ENCODE measurements at regions not wholly inside any gene's neighbourhood (a gene's known extent, or its start where the extent isn't known, plus 50 kb on each side); places are given as distances from the start of the nearest gene placed in this dataset.

- Histone ChIP-seq H3K36me3 (ENCODE audit: insufficient read depth, low read length) (no peaks in the 10 kb centered on the region), H3K9me3 (ENCODE audit: low read depth, low read length) (no peaks in the 10 kb centered on the region), H3K9ac (ENCODE audit: insufficient read length) (no peak overlapping the region), H3K4me3 (no peak overlapping the region), H3K27ac (no peak overlapping the region)
- DNase-seq (ENCODE audit: low read depth, low spot score), result no peak
- TF ChIP-seq EZH2 (IDR thresholded peaks at IDR 0.05) (no peak), POLR2AphosphoS5 (IDR thresholded peaks at IDR 0.05; ENCODE audit: borderline replicate concordance, low read depth, low read length) (no peak), FOXP2 (optimal IDR thresholded peaks at IDR 0.05; ENCODE audit: control extremely low read depth, extremely low read length, insufficient read depth) (no peak)
Observed at GRCh38 chr20:18926965-18927364, 113.4 kb downstream of the SCP2D1 start.

- TF ChIP-seq EZH2 (IDR thresholded peaks at IDR 0.05), result no peak
- TF ChIP-seq POLR2AphosphoS5 (IDR thresholded peaks at IDR 0.05; ENCODE audit: borderline replicate concordance, low read depth, low read length), result no peak
- no peak for TF ChIP-seq FOXP2 (optimal IDR thresholded peaks at IDR 0.05; ENCODE audit: control extremely low read depth, extremely low read length, insufficient read depth)
- DNase-seq (ENCODE audit: low read depth, low spot score), result no peak
- no peak overlapping the region for H3K4me3 ChIP-seq
Observed at GRCh38 chr20:18928626-18929025, 115.0 kb downstream of the SCP2D1 start.

GRCh38 chr20:18929800-18930199, 116.2 kb downstream of the SCP2D1 start:
- no peak overlapping the region for H3K9ac ChIP-seq (ENCODE audit: insufficient read length)
- no peak overlapping the region for H3K27ac ChIP-seq
- TF ChIP-seq FOXP2 (optimal IDR thresholded peaks at IDR 0.05; ENCODE audit: control extremely low read depth, extremely low read length, insufficient read depth) (no peak), EZH2 (IDR thresholded peaks at IDR 0.05) (no peak)
- no peak for DNase-seq (ENCODE audit: low read depth, low spot score)
- H3K36me3 ChIP-seq (ENCODE audit: insufficient read depth, low read length), result no peaks in the 10 kb centered on the region
- no peaks in the 10 kb centered on the region for H3K9me3 ChIP-seq (ENCODE audit: low read depth, low read length)
- no peak overlapping the region for H3K4me3 ChIP-seq

More at GRCh38 chr20:18928626-18929025, 115.0 kb downstream of the SCP2D1 start:
- H3K36me3 ChIP-seq (ENCODE audit: insufficient read depth, low read length), result no peaks in the 10 kb centered on the region
- no peaks in the 10 kb centered on the region for H3K9me3 ChIP-seq (ENCODE audit: low read depth, low read length)
- H3K27ac ChIP-seq, result no peak overlapping the region
- H3K9ac ChIP-seq (ENCODE audit: insufficient read length), result no peak overlapping the region

- no peak overlapping the region for H3K9ac ChIP-seq (ENCODE audit: insufficient read length)
- no peaks in the 10 kb centered on the region for H3K9me3 ChIP-seq (ENCODE audit: low read depth, low read length)
- H3K27ac ChIP-seq, result no peak overlapping the region
- TF ChIP-seq EZH2 (IDR thresholded peaks at IDR 0.05) (no peak), POLR2AphosphoS5 (IDR thresholded peaks at IDR 0.05; ENCODE audit: borderline replicate concordance, low read depth, low read length) (no peak)
- H3K36me3 ChIP-seq (ENCODE audit: insufficient read depth, low read length), result no peaks in the 10 kb centered on the region
- H3K4me3 ChIP-seq, result no peak overlapping the region
- DNase-seq (ENCODE audit: low read depth, low spot score), result no peak
Observed at GRCh38 chr20:18943542-18943941, 130.0 kb downstream of the SCP2D1 start.

GRCh38 chr20:18956890-18957289, 143.3 kb downstream of the SCP2D1 start:
- no peak overlapping the region for H3K4me3 ChIP-seq
- DNase-seq (ENCODE audit: low read depth, low spot score), result no peak
- TF ChIP-seq EZH2 (IDR thresholded peaks at IDR 0.05), result no peak
- TF ChIP-seq POLR2AphosphoS5 (IDR thresholded peaks at IDR 0.05; ENCODE audit: borderline replicate concordance, low read depth, low read length), result no peak
- no peak for TF ChIP-seq FOXP2 (optimal IDR thresholded peaks at IDR 0.05; ENCODE audit: control extremely low read depth, extremely low read length, insufficient read depth)
- no peak overlapping the region for H3K9ac ChIP-seq (ENCODE audit: insufficient read length)
- no peak overlapping the region for H3K27ac ChIP-seq
- H3K36me3 ChIP-seq (ENCODE audit: insufficient read depth, low read length), result no peaks in the 10 kb centered on the region
- no peaks in the 10 kb centered on the region for H3K9me3 ChIP-seq (ENCODE audit: low read depth, low read length)

GRCh38 chr20:18957328-18957727, 143.7 kb downstream of the SCP2D1 start:
- H3K9me3 ChIP-seq (ENCODE audit: low read depth, low read length), result no peaks in the 10 kb centered on the region
- H3K27ac ChIP-seq, result no peak overlapping the region

GRCh38 chr20:18971121-18971520, 157.5 kb downstream of the SCP2D1 start:
- Histone ChIP-seq H3K36me3 (ENCODE audit: insufficient read depth, low read length) (no peaks in the 10 kb centered on the region), H3K4me3 (no peak overlapping the region), H3K9me3 (ENCODE audit: low read depth, low read length) (no peaks in the 10 kb centered on the region), H3K9ac (ENCODE audit: insufficient read length) (no peak overlapping the region), H3K27ac (no peak overlapping the region)
- no peak for TF ChIP-seq EZH2 (IDR thresholded peaks at IDR 0.05)
- no peak for DNase-seq (ENCODE audit: low read depth, low spot score)

More at GRCh38 chr20:18957328-18957727, 143.7 kb downstream of the SCP2D1 start:
- Histone ChIP-seq H3K36me3 (ENCODE audit: insufficient read depth, low read length) (no peaks in the 10 kb centered on the region), H3K4me3 (no peak overlapping the region), H3K9ac (ENCODE audit: insufficient read length) (no peak overlapping the region)
- no peak for DNase-seq (ENCODE audit: low read depth, low spot score)
- TF ChIP-seq EZH2 (IDR thresholded peaks at IDR 0.05) (no peak), FOXP2 (optimal IDR thresholded peaks at IDR 0.05; ENCODE audit: control extremely low read depth, extremely low read length, insufficient read depth) (no peak), POLR2AphosphoS5 (IDR thresholded peaks at IDR 0.05; ENCODE audit: borderline replicate concordance, low read depth, low read length) (no peak)

- Histone ChIP-seq H3K4me3 (no peak overlapping the region), H3K9me3 (ENCODE audit: low read depth, low read length) (no peaks in the 10 kb centered on the region), H3K9ac (ENCODE audit: insufficient read length) (no peak overlapping the region), H3K27ac (no peak overlapping the region), H3K36me3 (ENCODE audit: insufficient read depth, low read length) (no peaks in the 10 kb centered on the region)
- TF ChIP-seq FOXP2 (optimal IDR thresholded peaks at IDR 0.05; ENCODE audit: control extremely low read depth, extremely low read length, insufficient read depth) (no peak), EZH2 (IDR thresholded peaks at IDR 0.05) (no peak), POLR2AphosphoS5 (IDR thresholded peaks at IDR 0.05; ENCODE audit: borderline replicate concordance, low read depth, low read length) (no peak)
- DNase-seq (ENCODE audit: low read depth, low spot score), result no peak
Observed at GRCh38 chr20:18971574-18971973, 158.0 kb downstream of the SCP2D1 start.

- Histone ChIP-seq H3K9ac (ENCODE audit: insufficient read length) (no peak overlapping the region), H3K4me3 (no peak overlapping the region), H3K27ac (no peak overlapping the region), H3K9me3 (ENCODE audit: low read depth, low read length) (no peaks in the 10 kb centered on the region), H3K36me3 (ENCODE audit: insufficient read depth, low read length) (no peaks in the 10 kb centered on the region)
- TF ChIP-seq EZH2 (IDR thresholded peaks at IDR 0.05) (no peak), POLR2AphosphoS5 (IDR thresholded peaks at IDR 0.05; ENCODE audit: borderline replicate concordance, low read depth, low read length) (no peak), FOXP2 (optimal IDR thresholded peaks at IDR 0.05; ENCODE audit: control extremely low read depth, extremely low read length, insufficient read depth) (no peak)
- no peak for DNase-seq (ENCODE audit: low read depth, low spot score)
Observed at GRCh38 chr20:18972251-18972876, 158.8 kb downstream of the SCP2D1 start.
